Activated CD4-positive, alpha-beta memory T cell treated with anti-CD3 and anti-CD28 coated beads for 36 hours (primary cell): ENCODE measurements at regions not wholly inside any gene's neighbourhood (a gene's known extent, or its start where the extent isn't known, plus 50 kb on each side); places are given as distances from the start of the nearest gene placed in this dataset.

Source experiments
- CTCF ChIA-PET: fragments of 350-600 bp; sonication (Branson Sonifier 250); formaldehyde crosslinking; loops from one replicate; lab custom pipeline; 2021; ENCODE audit warnings: antibody characterized with exemption, inconsistent platforms; lab: Charles Lee
- POLR2A ChIA-PET: fragments of 350-600 bp; sonication (Branson Sonifier 250); formaldehyde crosslinking; loops from one replicate; lab custom pipeline; 2021; ENCODE audit warnings: antibody characterized with exemption; lab: Charles Lee
- DNase-seq: peaks from one replicate; pipeline ENCODE4 v3.0.0-alpha.2; 2020
- H3K27ac Mint-ChIP-seq: one replicate; pipeline ENCODE4 v1.8.0; 2021; ENCODE audit warnings: mixed read lengths
- H3K27me3 Mint-ChIP-seq: one replicate; pipeline ENCODE4 v1.8.0; 2021; ENCODE audit warnings: mixed read lengths
- H3K36me3 Mint-ChIP-seq: one replicate; pipeline ENCODE4 v1.8.0; 2021; ENCODE audit warnings: mixed read lengths
- H3K4me1 Mint-ChIP-seq: one replicate; pipeline ENCODE4 v1.8.0; 2021; ENCODE audit warnings: low read depth, mixed read lengths
- H3K4me3 Mint-ChIP-seq: one replicate; pipeline ENCODE4 v1.8.0; 2021; ENCODE audit warnings: mild to moderate bottlenecking, mixed read lengths
- H3K9me3 Mint-ChIP-seq: one replicate; pipeline ENCODE4 v1.8.0; 2021; ENCODE audit warnings: mixed read lengths
- intact Hi-C: fragments of 100-400 bp; cut with micrococcal nuclease; formaldehyde crosslinking; loops from one replicate; pipeline ENCODE4 v1.15.1; 2023

GRCh38 chr22:44596396-44597125 is 98.5 kb upstream of the RTL6 start:
- H3K27me3 Mint-ChIP-seq: peaks cover 21% of the 10 kb centered on the region
- intact Hi-C loops: no loop called here
- no peak overlapping the region for H3K4me3 Mint-ChIP-seq
- ChIA-PET POLR2A (no interaction called here), CTCF (no interaction called here)
- DNase-seq: no peak
- H3K27ac Mint-ChIP-seq: no peak overlapping the region
- no peaks in the 10 kb centered on the region for H3K9me3 Mint-ChIP-seq
- no peaks in the 10 kb centered on the region for H3K36me3 Mint-ChIP-seq
- H3K4me1 Mint-ChIP-seq: peaks cover 2% of the 10 kb centered on the region

GRCh38 chr22:44595841-44596341 is 97.9 kb upstream of the RTL6 start:
- POLR2A ChIA-PET: no interaction called here

GRCh38 chr22:44594951-44595350 is 96.9 kb upstream of the RTL6 start:
- Mint-ChIP-seq H3K9me3 (no peaks in the 10 kb centered on the region), H3K4me1 (peaks cover 2% of the 10 kb centered on the region), H3K27me3 (peaks cover 21% of the 10 kb centered on the region), H3K4me3 (no peak overlapping the region), H3K36me3 (no peaks in the 10 kb centered on the region), H3K27ac (no peak overlapping the region)
- CTCF ChIA-PET: interaction anchor here (0.7 kb wide), 1 partner anchor 1561 kb away, joined by 3 read pairs; no protein-coding TSS in a partner anchor
- intact Hi-C loops: no loop called here
- DNase-seq: no peak
- POLR2A ChIA-PET: no interaction called here

More at GRCh38 chr22:44595841-44596341, 97.9 kb upstream of the RTL6 start:
- CTCF ChIA-PET: no interaction called here
- Mint-ChIP-seq H3K36me3 (no peaks in the 10 kb centered on the region), H3K27me3 (peaks cover 21% of the 10 kb centered on the region), H3K4me3 (no peak overlapping the region), H3K9me3 (no peaks in the 10 kb centered on the region), H3K27ac (no peak overlapping the region), H3K4me1 (peaks cover 2% of the 10 kb centered on the region)
- intact Hi-C loops: no loop called here
- no peak for DNase-seq

- Mint-ChIP-seq H3K36me3 (no peaks in the 10 kb centered on the region), H3K27me3 (peaks cover 27% of the 10 kb centered on the region), H3K9me3 (no peaks in the 10 kb centered on the region), H3K27ac (no peak overlapping the region), H3K4me3 (no peak overlapping the region), H3K4me1 (peaks cover 2% of the 10 kb centered on the region)
- intact Hi-C loops: no loop called here
- ChIA-PET POLR2A (no interaction called here), CTCF (no interaction called here)
- DNase-seq: no peak
These were observed 94.8 kb upstream of the RTL6 start for GRCh38 chr22:44592824-44593148.

- DNase-seq: no peak
- ChIA-PET CTCF (no interaction called here), POLR2A (no interaction called here)
- Mint-ChIP-seq H3K4me1 (peaks cover 2% of the 10 kb centered on the region), H3K9me3 (no peaks in the 10 kb centered on the region), H3K27me3 (peaks cover 33% of the 10 kb centered on the region), H3K4me3 (no peak overlapping the region), H3K27ac (no peak overlapping the region), H3K36me3 (no peaks in the 10 kb centered on the region)
- intact Hi-C loops: no loop called here
These were observed 94.2 kb upstream of the RTL6 start for GRCh38 chr22:44592126-44592823.

- H3K36me3 Mint-ChIP-seq: no peaks in the 10 kb centered on the region
- intact Hi-C loops: no loop called here
- no peak overlapping the region for H3K4me3 Mint-ChIP-seq
- no peak for DNase-seq
- peaks cover 9% of the 10 kb centered on the region for H3K4me1 Mint-ChIP-seq
- ChIA-PET CTCF (interaction anchor here (1.0 kb wide), 1 partner anchor 34 kb away, joined by 3 read pairs; no protein-coding TSS in a partner anchor), POLR2A (no interaction called here)
- H3K27ac Mint-ChIP-seq: no peak overlapping the region
- H3K27me3 Mint-ChIP-seq: peaks cover 40% of the 10 kb centered on the region
- H3K9me3 Mint-ChIP-seq: no peaks in the 10 kb centered on the region
These were observed 93.2 kb upstream of the RTL6 start for GRCh38 chr22:44591146-44591790.

GRCh38 chr22:44590291-44590690 is 92.3 kb upstream of the RTL6 start:
- DNase-seq: no peak
- no peaks in the 10 kb centered on the region for H3K36me3 Mint-ChIP-seq
- ChIA-PET CTCF (interaction anchor here (1.0 kb wide), 1 partner anchor 35 kb away, joined by 3 read pairs; no protein-coding TSS in a partner anchor), POLR2A (no interaction called here)
- H3K27me3 Mint-ChIP-seq: peaks cover 41% of the 10 kb centered on the region
- H3K4me3 Mint-ChIP-seq: no peak overlapping the region
- H3K9me3 Mint-ChIP-seq: no peaks in the 10 kb centered on the region
- intact Hi-C loops: no loop called here
- H3K4me1 Mint-ChIP-seq: peaks cover 8% of the 10 kb centered on the region
- no peak overlapping the region for H3K27ac Mint-ChIP-seq

- Mint-ChIP-seq H3K36me3 (no peaks in the 10 kb centered on the region), H3K4me1 (peaks cover 8% of the 10 kb centered on the region), H3K27me3 (peaks cover 38% of the 10 kb centered on the region), H3K27ac (no peak overlapping the region), H3K4me3 (no peak overlapping the region), H3K9me3 (no peaks in the 10 kb centered on the region)
- ChIA-PET POLR2A (no interaction called here), CTCF (no interaction called here)
- intact Hi-C loops: no loop called here
- DNase-seq: no peak
These were observed 91.8 kb upstream of the RTL6 start for GRCh38 chr22:44589831-44590230.

- ChIA-PET POLR2A (interaction anchor here (0.5 kb wide), 1 partner anchor 636 kb away, joined by 4 read pairs; no protein-coding TSS in a partner anchor), CTCF (no interaction called here)
- Mint-ChIP-seq H3K4me3 (no peak overlapping the region), H3K27ac (no peak overlapping the region), H3K36me3 (no peaks in the 10 kb centered on the region), H3K4me1 (peaks cover 8% of the 10 kb centered on the region), H3K9me3 (no peaks in the 10 kb centered on the region), H3K27me3 (peaks cover 29% of the 10 kb centered on the region)
- intact Hi-C loops: no loop called here
- no peak for DNase-seq
These were observed 90.3 kb upstream of the RTL6 start for GRCh38 chr22:44588348-44588747.

GRCh38 chr22:44587737-44588310 is 89.8 kb upstream of the RTL6 start:
- intact Hi-C loops: no loop called here
- Mint-ChIP-seq H3K9me3 (no peaks in the 10 kb centered on the region), H3K4me1 (peaks cover 8% of the 10 kb centered on the region), H3K27ac (no peak overlapping the region), H3K27me3 (peaks cover 27% of the 10 kb centered on the region), H3K4me3 (no peak overlapping the region), H3K36me3 (no peaks in the 10 kb centered on the region)
- ChIA-PET CTCF (no interaction called here), POLR2A (no interaction called here)
- no peak for DNase-seq

- intact Hi-C loops: no loop called here
- peak; percentile 19 for DNase-seq
- H3K27ac Mint-ChIP-seq: no peak overlapping the region
- peaks cover 8% of the 10 kb centered on the region for H3K4me1 Mint-ChIP-seq
- CTCF ChIA-PET: no interaction called here
- POLR2A ChIA-PET: no interaction called here
- no peaks in the 10 kb centered on the region for H3K36me3 Mint-ChIP-seq
- no peaks in the 10 kb centered on the region for H3K9me3 Mint-ChIP-seq
- H3K27me3 Mint-ChIP-seq: peaks cover 27% of the 10 kb centered on the region
- H3K4me3 Mint-ChIP-seq: peak overlapping the region; percentile 1
These were observed 89.1 kb upstream of the RTL6 start for GRCh38 chr22:44586999-44587736.
